BE2C (cell line): ENCODE measurements at regions not wholly inside any gene's neighbourhood (a gene's known extent, or its start where the extent isn't known, plus 50 kb on each side); places are given as distances from the start of the nearest gene placed in this dataset.

ENCODE experiments used
- DNase-seq: peaks from one replicate; pipeline ENCODE4 v3.0.0-alpha.2; 2020
- H3K27me3 ChIP-seq: fragments of 250-450 bp; sonication (Bioruptor Pico); 2 replicates; pipeline ENCODE4 v1.5.1; 2020; ENCODE audit warnings: mild to moderate bottlenecking
- H3K36me3 ChIP-seq: fragments of 250-450 bp; sonication (Bioruptor Pico); 2 replicates; pipeline ENCODE4 v1.5.1; 2020; ENCODE audit warnings: mild to moderate bottlenecking
- H3K4me1 ChIP-seq: fragments of 250-450 bp; sonication (Bioruptor Pico); 2 replicates; pipeline ENCODE4 v1.5.1; 2020
- H3K4me3 ChIP-seq: 2 replicates; pipeline ENCODE4 v1.5.1; 2011; ENCODE audit warnings: low read depth, low read length
- H3K9me3 ChIP-seq: fragments of 250-450 bp; sonication (Bioruptor Pico); 2 replicates; pipeline ENCODE4 v1.5.1; 2020
- CTCF ChIP-seq: IDR thresholded peaks from 2 replicates; pipeline ENCODE4 v1.5.1; 2012; ENCODE audit warnings: mild to moderate bottlenecking, low read depth, low read length

- TF ChIP-seq CTCF: no peak
- H3K4me3 ChIP-seq: no peak overlapping the region
- H3K36me3 ChIP-seq: no peaks in the 10 kb centered on the region
- H3K9me3 ChIP-seq: no peaks in the 10 kb centered on the region
- no peaks in the 10 kb centered on the region; the same call in 1 of the 2 replicates for H3K4me1 ChIP-seq
- H3K27me3 ChIP-seq: no peaks in the 10 kb centered on the region
- no peak for DNase-seq
Measured at GRCh38 chr5:124420952-124421351, 325.5 kb downstream of the ZNF608 start.

GRCh38 chr5:124419531-124419930, 326.9 kb downstream of the ZNF608 start:
- DNase-seq: no peak
- no peaks in the 10 kb centered on the region for H3K36me3 ChIP-seq
- no peak overlapping the region for H3K4me3 ChIP-seq
- no peaks in the 10 kb centered on the region; the same call in 1 of the 2 replicates for H3K4me1 ChIP-seq
- no peaks in the 10 kb centered on the region for H3K9me3 ChIP-seq
- no peak for TF ChIP-seq CTCF
- H3K27me3 ChIP-seq: no peaks in the 10 kb centered on the region

- Histone ChIP-seq H3K4me3 (no peak overlapping the region), H3K36me3 (no peaks in the 10 kb centered on the region), H3K27me3 (no peaks in the 10 kb centered on the region), H3K9me3 (no peaks in the 10 kb centered on the region), H3K4me1 (no peaks in the 10 kb centered on the region; the same call in 1 of the 2 replicates)
- DNase-seq: no peak
- TF ChIP-seq CTCF: no peak
Measured at GRCh38 chr5:124418390-124418789, 328.0 kb downstream of the ZNF608 start.

- Histone ChIP-seq H3K9me3 (no peaks in the 10 kb centered on the region), H3K27me3 (no peaks in the 10 kb centered on the region), H3K4me3 (no peak overlapping the region), H3K36me3 (no peaks in the 10 kb centered on the region), H3K4me1 (no peaks in the 10 kb centered on the region; the same call in 1 of the 2 replicates)
- TF ChIP-seq CTCF: no peak
- no peak for DNase-seq
Measured at GRCh38 chr5:124417196-124417595, 329.2 kb downstream of the ZNF608 start.

GRCh38 chr5:124416627-124417026, 329.8 kb downstream of the ZNF608 start:
- Histone ChIP-seq H3K27me3 (no peaks in the 10 kb centered on the region), H3K4me1 (no peaks in the 10 kb centered on the region; the same call in 1 of the 2 replicates), H3K36me3 (no peaks in the 10 kb centered on the region), H3K4me3 (no peak overlapping the region), H3K9me3 (no peaks in the 10 kb centered on the region)
- TF ChIP-seq CTCF: no peak
- no peak for DNase-seq

- DNase-seq: no peak
- Histone ChIP-seq H3K4me3 (no peak overlapping the region), H3K4me1 (no peaks in the 10 kb centered on the region; the same call in 1 of the 2 replicates), H3K36me3 (no peaks in the 10 kb centered on the region), H3K27me3 (no peaks in the 10 kb centered on the region), H3K9me3 (no peaks in the 10 kb centered on the region)
- TF ChIP-seq CTCF: no peak
Measured at GRCh38 chr5:124414973-124415372, 331.5 kb downstream of the ZNF608 start.
